OCI-LY7 (cell line): ENCODE measurements at regions not wholly inside any gene's neighbourhood (a gene's known extent, or its start where the extent isn't known, plus 50 kb on each side); places are given as distances from the start of the nearest gene placed in this dataset.
"Not testable (repeated sequence)": the region's sequence is repeated elsewhere in the genome, so short reads cannot be mapped to it uniquely, and the experiment has no call there.

Source experiments
- EZH2phosphoT487 ChIP-seq: fragments of 200-600 bp; sonication (generic); IDR thresholded peaks from 2 replicates; pipeline ENCODE4 v1.6.1; 2018; ENCODE audit warnings: low read depth, borderline replicate concordance, mild to moderate bottlenecking, mixed run types, antibody characterized with exemption, low read length, moderate library complexity, mixed read lengths
- TF ChIP-seq, protein P1 (sequence below): fragments of 200-600 bp; sonication (generic); conservative IDR thresholded peaks from 2 replicates; pipeline ENCODE4 v1.5.1; 2014; ENCODE audit warnings: mild to moderate bottlenecking, antibody characterized with exemption, low read length, moderate library complexity, mixed read lengths

DNA sequence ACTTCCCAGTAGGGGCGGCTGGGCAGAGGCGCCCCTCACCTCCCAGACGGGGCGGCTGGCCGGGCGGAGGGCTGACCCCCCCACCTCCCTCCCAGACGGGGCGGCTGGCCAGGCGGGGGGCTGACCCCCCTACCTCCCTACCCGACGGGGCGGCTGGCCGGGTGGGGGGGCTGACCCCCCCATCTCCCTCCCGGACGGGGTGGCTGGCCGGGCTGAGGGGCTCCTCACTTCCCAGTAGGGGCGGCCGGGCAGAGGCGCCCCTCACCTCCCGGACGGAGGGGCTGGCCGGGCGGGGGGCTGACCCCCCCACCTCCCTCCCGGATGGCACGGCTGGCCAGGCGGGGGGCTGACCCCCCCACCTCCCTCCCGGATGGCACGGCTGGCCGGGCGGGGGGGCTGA is 508.1 kb upstream of the PHF14 start:
- TF ChIP-seq, protein P1, sequence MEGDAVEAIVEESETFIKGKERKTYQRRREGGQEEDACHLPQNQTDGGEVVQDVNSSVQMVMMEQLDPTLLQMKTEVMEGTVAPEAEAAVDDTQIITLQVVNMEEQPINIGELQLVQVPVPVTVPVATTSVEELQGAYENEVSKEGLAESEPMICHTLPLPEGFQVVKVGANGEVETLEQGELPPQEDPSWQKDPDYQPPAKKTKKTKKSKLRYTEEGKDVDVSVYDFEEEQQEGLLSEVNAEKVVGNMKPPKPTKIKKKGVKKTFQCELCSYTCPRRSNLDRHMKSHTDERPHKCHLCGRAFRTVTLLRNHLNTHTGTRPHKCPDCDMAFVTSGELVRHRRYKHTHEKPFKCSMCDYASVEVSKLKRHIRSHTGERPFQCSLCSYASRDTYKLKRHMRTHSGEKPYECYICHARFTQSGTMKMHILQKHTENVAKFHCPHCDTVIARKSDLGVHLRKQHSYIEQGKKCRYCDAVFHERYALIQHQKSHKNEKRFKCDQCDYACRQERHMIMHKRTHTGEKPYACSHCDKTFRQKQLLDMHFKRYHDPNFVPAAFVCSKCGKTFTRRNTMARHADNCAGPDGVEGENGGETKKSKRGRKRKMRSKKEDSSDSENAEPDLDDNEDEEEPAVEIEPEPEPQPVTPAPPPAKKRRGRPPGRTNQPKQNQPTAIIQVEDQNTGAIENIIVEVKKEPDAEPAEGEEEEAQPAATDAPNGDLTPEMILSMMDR, result not testable (repeated sequence)
- not testable (repeated sequence) for TF ChIP-seq EZH2phosphoT487
